Activated CD8-positive, alpha-beta memory T cell treated with anti-CD3 and anti-CD28 coated beads, Interleukin-2, amount 10 ng/mL, durations not matched to agents 7 days and 5 days (primary cell): ENCODE measurements at regions not wholly inside any gene's neighbourhood (a gene's known extent, or its start where the extent isn't known, plus 50 kb on each side); places are given as distances from the start of the nearest gene placed in this dataset.
"Not testable (repeated sequence)": the region's sequence is repeated elsewhere in the genome, so short reads cannot be mapped to it uniquely, and the experiment has no call there.

Source experiments
- ATAC-seq: fragments of 150-1000 bp; cut with Tn5 transposase; one replicate; pipeline ENCODE4 v1.10.0; 2021; ENCODE audit warnings: moderate library complexity
- CTCF ChIA-PET: fragments of 350-600 bp; sonication (Branson Sonifier 250); formaldehyde crosslinking; loops from one replicate; lab custom pipeline; 2021; ENCODE audit warnings: antibody characterized with exemption; lab: Charles Lee
- DNase-seq: peaks from one replicate; pipeline ENCODE4 v3.0.0-alpha.2; 2020
- H3K27ac Mint-ChIP-seq: one replicate; pipeline ENCODE4 v1.8.0; 2021; ENCODE audit warnings: mild to moderate bottlenecking, mixed read lengths
- H3K27me3 Mint-ChIP-seq: one replicate; pipeline ENCODE4 v1.8.0; 2021; ENCODE audit warnings: mixed read lengths
- H3K36me3 Mint-ChIP-seq: one replicate; pipeline ENCODE4 v1.8.0; 2021; ENCODE audit warnings: mild to moderate bottlenecking, mixed read lengths
- H3K4me1 Mint-ChIP-seq: one replicate; pipeline ENCODE4 v1.8.0; 2021; ENCODE audit warnings: mixed read lengths
- H3K4me3 Mint-ChIP-seq: one replicate; pipeline ENCODE4 v1.8.0; 2021; ENCODE audit warnings: mild to moderate bottlenecking, moderate library complexity, mixed read lengths
- H3K9me3 Mint-ChIP-seq: one replicate; pipeline ENCODE4 v1.8.0; 2022; ENCODE audit warnings: low read depth, mixed read lengths

DNA sequence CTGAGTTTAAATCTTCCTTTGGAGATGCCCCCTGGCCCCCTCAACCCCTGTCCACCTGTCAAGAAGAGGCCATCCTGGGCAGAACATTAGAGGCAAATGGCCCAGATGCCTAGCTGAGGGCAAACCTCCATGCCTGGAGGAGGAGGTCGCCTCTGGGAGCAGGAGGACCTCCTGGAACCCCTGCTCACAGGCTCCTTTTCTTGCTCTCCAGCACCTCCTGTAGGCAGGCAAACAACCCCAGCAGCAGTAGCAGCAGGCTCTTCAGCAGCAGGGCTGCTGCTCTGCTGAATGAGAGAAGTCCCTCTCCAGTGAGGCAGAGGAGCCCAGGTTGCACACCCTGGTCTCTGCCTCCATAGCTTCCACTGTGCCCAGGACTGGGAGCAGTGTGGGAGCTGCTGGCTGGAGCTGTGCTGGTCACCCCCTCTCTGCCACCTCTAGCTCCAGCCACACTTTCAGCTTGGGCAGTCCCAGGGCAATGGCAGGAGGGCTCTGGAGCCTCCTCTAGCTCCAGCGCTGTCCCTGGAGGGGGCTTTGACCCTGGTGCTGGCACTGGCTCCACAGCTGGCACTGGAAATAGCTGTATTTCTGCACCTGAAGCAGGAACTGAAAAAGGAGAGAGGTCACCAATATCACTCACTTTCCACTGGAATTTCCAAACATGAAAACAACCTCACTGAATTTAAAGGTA, 1494.5 kb upstream of the TPTE start:
- H3K27me3 Mint-ChIP-seq, H3K4me1 Mint-ChIP-seq, H3K4me3 Mint-ChIP-seq, H3K27ac Mint-ChIP-seq, DNase-seq, ATAC-seq, H3K36me3 Mint-ChIP-seq, CTCF ChIA-PET, H3K9me3 Mint-ChIP-seq: not testable (repeated sequence)

DNA sequence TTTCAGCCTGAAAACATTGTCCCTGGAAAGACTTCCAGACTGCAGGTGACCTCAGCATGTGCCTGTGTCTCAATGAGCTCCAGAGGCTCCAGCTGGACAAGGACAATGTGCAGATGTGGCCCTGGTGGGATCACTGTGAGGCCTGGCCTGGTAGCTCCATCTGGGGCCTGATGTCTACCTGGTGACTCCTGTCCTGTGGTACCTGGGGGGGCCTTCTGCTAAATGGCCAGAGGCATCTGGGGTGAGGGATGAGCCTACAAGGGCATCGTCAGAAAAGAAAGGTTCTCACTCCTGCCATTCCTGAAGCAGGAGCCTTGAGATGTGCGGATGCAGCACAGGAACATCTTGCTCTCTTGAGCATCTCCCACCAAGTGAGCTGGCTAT, 1494.0 kb upstream of the TPTE start:
- H3K4me1 Mint-ChIP-seq, ATAC-seq, CTCF ChIA-PET, H3K9me3 Mint-ChIP-seq, H3K27ac Mint-ChIP-seq, H3K27me3 Mint-ChIP-seq, DNase-seq, H3K4me3 Mint-ChIP-seq, H3K36me3 Mint-ChIP-seq: not testable (repeated sequence)

DNA sequence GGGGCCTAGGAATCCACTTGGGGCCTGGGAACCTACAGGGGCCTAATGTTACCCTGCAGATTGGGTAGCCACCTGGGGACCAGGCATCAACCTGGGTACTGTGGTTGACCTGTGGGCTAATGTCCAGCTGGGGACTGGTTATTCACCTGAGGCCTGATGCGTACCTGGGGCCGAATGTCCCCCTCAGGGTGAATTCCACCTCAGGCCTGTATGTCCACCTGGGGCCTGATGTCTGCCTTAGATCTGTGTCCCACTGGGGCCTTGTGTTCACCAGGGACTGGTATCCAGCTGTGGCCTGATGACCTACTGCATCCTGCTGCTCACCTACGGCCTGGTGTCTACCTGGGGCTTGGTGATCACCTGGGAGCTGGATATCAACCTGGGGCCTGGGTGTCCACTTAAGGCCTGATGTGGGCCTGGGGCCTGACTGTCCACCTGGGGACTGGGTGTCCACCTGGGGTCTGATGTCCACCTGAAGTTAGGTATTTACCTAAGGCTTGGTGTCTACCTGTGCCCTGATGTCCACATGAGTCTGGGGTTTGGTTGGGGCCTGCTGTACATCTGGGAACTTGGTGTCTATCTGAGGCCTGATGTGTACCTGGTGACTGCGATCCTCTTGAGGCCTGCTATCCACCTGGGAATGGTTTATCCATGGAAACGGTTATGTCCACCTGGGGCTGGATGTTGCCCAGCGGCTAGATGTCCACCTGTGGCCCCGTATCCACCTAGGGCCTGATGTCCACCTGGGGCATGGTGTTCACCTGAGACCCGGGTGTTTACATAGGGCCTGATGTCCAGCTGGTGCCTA, 1492.6 kb upstream of the TPTE start:
- H3K27ac Mint-ChIP-seq, H3K36me3 Mint-ChIP-seq, ATAC-seq, DNase-seq, H3K27me3 Mint-ChIP-seq, H3K4me1 Mint-ChIP-seq, H3K9me3 Mint-ChIP-seq, H3K4me3 Mint-ChIP-seq, CTCF ChIA-PET: not testable (repeated sequence)

DNA sequence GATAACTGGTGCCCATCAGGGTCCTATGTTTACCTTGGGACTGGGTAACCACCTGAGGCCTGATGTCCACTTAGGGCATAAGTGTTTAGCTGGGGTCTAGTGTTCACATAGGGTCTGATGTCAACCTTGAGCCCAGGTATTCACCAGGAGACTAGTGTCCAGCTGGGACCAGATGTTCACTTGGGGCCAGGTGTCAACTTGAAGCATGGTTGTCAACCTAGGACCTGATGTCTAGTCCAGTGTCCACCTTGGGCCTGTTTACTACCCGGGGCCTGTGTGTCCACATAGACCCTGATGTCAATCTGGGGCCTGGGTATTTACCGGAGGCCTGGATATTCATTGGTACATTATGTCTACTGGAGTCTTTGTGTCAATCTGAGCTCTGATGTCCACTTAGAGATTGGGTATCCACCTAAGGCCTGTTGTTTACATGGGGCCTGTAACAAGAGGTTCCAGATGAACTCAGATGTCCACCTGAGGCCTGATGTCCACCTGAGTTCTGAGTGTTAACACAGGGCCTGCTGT, 1491.2 kb upstream of the TPTE start:
- H3K27ac Mint-ChIP-seq, H3K4me3 Mint-ChIP-seq, ATAC-seq, CTCF ChIA-PET, DNase-seq, H3K4me1 Mint-ChIP-seq, H3K27me3 Mint-ChIP-seq, H3K36me3 Mint-ChIP-seq, H3K9me3 Mint-ChIP-seq: not testable (repeated sequence)

DNA sequence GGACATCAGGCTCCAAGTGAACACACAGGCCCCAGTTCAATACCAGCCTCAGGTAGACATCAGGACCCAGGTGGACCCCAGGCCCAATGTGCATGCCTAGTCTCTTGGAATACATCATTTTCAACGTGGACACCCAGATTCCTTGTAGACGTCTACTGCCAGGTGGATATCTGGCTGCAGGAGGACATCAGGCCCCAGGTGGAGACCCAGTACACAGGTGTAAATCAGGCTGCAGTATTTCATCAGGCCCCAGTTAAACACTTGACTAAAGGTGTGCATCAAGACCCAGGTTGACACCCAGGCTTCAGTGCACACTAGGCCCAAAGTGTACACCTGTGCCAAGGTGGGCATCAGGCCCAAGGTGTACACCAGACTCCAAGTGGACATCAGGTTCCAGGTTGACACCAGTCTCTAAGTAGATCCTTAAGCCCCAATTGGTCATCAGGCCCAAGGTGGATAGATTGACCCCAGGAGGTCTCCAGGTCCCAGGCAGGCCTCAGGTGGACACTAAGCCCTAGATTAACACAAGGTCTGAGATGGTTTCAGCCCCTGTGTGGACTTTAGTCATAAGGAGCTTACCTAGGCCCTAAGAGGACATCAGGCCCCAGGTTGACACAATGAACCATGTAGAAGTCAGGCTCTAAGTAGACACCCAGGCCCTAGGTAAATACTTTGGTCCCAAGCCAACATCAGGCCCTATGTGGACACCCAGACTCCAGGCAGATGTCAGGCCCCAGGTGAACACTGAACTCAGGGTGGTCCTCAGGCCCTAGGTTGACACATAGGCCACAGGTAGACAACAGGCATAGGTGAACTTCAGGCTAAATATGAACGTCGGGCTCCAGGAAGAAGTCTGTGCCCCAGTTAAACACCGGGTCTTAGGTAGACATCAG, 1489.7 kb upstream of the TPTE start:
- CTCF ChIA-PET, H3K27ac Mint-ChIP-seq, ATAC-seq, H3K9me3 Mint-ChIP-seq, H3K36me3 Mint-ChIP-seq, H3K4me1 Mint-ChIP-seq, DNase-seq, H3K4me3 Mint-ChIP-seq, H3K27me3 Mint-ChIP-seq: not testable (repeated sequence)

DNA sequence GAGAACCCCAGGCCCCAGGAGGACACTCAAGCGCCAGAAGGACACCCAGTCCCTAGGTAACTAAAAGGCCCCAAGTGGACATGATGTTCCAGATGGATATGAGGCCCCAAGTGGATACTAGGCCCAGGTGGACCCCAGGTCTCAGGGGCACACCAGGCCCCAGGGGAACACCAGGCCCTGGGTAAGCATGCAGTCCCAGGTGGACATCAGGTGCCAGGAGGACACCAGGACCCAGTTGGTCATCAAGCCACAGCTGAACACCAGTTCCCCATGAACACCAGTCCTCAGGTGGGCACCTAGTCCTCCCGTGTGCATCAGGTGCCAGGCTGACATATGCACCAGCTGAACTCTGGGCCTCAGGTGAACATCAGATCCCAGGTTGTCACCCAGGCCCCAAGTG, 1488.8 kb upstream of the TPTE start:
- H3K4me3 Mint-ChIP-seq, CTCF ChIA-PET, ATAC-seq, DNase-seq, H3K27ac Mint-ChIP-seq, H3K36me3 Mint-ChIP-seq, H3K27me3 Mint-ChIP-seq, H3K4me1 Mint-ChIP-seq, H3K9me3 Mint-ChIP-seq: not testable (repeated sequence)

DNA sequence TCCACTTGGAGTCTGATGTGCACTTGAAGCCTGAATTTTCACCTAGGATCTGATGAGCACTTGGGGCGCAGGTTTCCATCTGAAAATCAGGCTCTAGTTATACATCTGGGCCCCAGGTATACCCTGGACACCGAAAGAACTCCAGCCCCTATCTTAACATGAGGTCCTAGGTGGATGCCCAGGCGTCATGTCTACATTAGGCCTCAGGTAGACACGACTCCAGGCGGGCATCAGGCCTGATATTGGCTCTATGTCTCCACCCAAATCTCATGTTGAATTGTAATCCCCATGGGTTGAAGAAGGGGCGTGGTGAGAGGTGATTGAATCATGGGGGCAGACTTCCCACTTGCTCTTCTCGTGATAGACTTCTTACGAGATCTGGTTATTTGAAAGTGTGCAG, 1488.1 kb upstream of the TPTE start:
- H3K27me3 Mint-ChIP-seq, H3K36me3 Mint-ChIP-seq, CTCF ChIA-PET: not testable (repeated sequence)

DNA sequence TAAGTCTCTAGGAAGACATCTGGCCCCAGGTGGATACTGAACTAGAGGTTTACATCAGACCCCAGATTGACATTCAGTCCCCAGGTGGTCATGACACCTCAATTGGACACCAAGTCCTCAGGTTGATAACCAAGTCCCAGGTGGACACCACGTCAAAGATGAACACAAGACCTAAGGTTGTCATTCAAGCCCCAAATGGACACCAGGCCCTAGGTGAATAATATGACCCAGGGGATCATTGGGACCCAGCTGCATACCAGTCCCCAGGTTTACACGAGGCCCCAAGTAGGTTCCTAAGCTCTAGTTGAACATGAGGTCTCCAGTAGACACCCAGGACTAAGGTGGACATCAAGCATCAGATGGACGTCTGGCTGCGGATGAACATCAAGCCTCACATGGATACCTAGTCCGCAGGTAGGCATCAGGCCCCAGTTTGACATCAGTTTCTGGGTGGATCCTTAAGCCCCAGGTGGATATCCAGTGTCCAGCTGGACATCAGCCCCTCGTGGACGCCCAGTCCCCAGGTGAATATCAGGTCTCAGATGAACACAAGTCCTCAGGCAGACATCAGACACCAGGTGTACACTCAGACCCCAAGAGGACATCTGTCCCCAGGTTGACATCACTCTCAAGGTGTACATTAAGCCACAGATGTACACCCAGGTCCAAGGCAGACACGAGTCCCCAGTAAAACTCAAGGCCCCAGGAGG, 1486.7 kb upstream of the TPTE start:
- DNase-seq, H3K27ac Mint-ChIP-seq, ATAC-seq, H3K9me3 Mint-ChIP-seq, CTCF ChIA-PET, H3K4me3 Mint-ChIP-seq, H3K4me1 Mint-ChIP-seq, H3K36me3 Mint-ChIP-seq, H3K27me3 Mint-ChIP-seq: not testable (repeated sequence)

More for the DNA sequence above, 1488.1 kb upstream of the TPTE start:
- H3K4me3 Mint-ChIP-seq, ATAC-seq, H3K27ac Mint-ChIP-seq, DNase-seq, H3K9me3 Mint-ChIP-seq, H3K4me1 Mint-ChIP-seq: not testable (repeated sequence)

DNA sequence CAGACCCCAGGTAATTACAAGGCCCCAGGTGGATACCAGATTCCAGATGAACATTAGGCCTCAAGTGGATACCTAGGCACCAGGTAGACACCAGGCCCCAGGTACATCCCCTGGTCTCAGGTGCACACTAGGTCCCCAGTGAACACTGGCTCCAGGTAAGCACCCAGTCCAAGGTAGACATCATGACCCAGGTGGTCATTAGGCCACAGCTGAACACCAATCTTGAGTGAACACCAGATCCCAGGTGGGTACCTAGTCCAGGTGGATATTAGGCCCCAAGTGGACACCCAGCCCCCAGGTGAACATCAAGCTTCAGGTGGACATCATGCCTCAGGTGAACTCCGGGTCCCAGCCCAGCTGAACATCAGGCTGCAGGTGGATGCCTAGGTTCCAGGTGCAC, 1486.2 kb upstream of the TPTE start:
- H3K27ac Mint-ChIP-seq, result not testable (repeated sequence)

DNA sequence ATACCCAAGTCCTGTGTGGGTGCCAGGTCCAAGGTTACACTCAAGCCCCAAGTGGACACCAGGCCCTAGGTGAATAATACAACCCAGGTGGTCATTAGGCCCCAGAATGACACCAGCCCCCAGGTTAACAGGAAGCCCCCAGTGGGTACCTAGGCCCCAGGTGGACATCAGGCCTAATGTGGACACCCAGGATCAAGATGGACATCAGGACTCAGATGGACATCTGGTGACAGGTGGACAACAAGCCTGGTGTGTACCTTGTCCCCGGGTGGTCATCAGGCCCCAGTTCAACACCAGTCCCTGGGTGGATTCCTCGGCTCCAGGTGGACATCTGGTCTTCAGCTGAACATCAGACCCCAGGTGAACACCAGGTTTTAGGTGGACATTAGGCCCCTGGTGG, 1485.4 kb upstream of the TPTE start:
- CTCF ChIA-PET, H3K4me1 Mint-ChIP-seq, DNase-seq, H3K36me3 Mint-ChIP-seq, H3K9me3 Mint-ChIP-seq, H3K27me3 Mint-ChIP-seq, H3K4me3 Mint-ChIP-seq, ATAC-seq, H3K27ac Mint-ChIP-seq: not testable (repeated sequence)

More for the DNA sequence above, 1486.2 kb upstream of the TPTE start:
- H3K36me3 Mint-ChIP-seq, H3K4me3 Mint-ChIP-seq, H3K4me1 Mint-ChIP-seq, ATAC-seq, H3K27me3 Mint-ChIP-seq, CTCF ChIA-PET, DNase-seq, H3K9me3 Mint-ChIP-seq: not testable (repeated sequence)

DNA sequence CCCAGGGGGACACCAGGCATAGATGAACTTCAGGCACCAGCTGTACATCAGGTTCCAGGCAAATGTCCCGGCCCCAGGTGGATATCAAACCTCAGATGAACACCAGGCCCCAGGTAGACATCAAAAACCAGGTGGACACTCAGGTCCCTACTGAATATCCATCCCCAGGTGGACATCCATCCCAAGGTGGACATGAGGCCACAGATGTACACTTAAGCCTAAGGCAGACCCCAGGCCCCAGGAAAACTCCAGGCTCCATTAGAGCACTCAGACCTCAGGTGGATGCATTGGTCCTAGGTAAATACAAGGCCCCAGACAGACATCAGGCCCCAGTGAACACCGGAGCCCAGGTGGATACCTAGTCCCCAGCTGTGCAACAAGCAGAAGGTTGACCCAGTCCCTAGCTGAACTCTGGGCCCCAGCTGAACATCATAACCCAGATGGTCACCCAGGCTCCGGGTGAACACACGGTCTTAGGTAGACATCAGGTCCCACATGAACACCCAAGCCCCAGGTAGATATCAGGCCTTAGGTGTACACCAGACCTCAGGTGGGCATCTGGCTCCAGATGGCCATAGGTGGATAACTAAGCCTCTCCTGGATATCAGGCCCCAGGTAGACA, 1484.3 kb upstream of the TPTE start:
- CTCF ChIA-PET, result not testable (repeated sequence)

DNA sequence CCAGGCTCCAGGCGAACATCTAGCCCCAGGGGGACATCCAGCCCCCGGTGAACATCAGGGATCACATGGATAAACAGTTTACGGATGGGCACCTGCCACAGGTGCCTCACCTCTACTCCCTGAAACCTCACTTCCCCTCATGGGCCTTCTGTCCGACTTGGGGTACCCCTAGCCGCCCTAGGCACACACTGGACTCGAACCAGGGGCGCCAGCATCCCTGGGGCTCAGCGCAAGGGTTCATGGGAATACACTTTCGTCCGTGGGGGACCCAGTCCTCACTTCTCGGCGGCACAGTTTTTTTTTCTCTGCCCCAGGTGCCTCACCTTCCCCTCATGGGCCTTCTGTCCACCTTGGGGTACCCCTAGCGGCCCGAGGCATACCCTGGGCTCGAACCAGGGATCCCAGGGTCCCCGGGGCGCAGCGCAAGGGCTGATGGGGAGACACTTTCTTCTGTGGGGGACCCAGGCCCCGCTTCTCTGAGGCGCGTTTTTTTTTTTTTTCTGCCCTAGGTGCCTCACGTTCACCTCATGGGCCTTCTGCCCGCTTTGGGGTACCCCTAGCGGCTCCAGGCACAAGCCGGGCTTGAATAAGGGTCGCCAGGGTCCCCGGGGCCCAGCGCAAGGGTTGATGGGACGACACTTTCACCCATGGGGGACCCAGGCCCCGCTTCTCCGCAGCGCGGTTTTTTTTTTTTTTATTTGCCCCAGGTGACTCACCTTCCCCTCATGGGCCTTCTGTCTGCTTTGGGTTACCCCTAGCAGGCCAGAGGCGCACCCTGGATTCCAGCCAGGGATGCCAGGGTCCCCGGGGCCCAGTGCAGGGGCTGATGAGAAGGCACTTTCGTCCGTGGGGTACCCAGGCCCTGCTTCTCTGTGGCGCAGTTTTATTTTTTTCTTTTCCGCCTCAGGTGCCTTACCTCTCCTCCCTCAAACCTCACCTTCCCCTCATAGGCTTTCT, 1483.5 kb upstream of the TPTE start:
- ATAC-seq, CTCF ChIA-PET, H3K36me3 Mint-ChIP-seq, H3K27me3 Mint-ChIP-seq, DNase-seq, H3K4me1 Mint-ChIP-seq, H3K9me3 Mint-ChIP-seq, H3K27ac Mint-ChIP-seq, H3K4me3 Mint-ChIP-seq: not testable (repeated sequence)

More for the DNA sequence above, 1484.3 kb upstream of the TPTE start:
- H3K4me1 Mint-ChIP-seq, ATAC-seq, DNase-seq, H3K27ac Mint-ChIP-seq, H3K27me3 Mint-ChIP-seq, H3K9me3 Mint-ChIP-seq, H3K36me3 Mint-ChIP-seq, H3K4me3 Mint-ChIP-seq: not testable (repeated sequence)
